GM18502 (cell line): ENCODE measurements at regions not wholly inside any gene's neighbourhood (a gene's known extent, or its start where the extent isn't known, plus 50 kb on each side); places are given as distances from the start of the nearest gene placed in this dataset.

ENCODE experiments used
- ATAC-seq: cut with Tn5 transposase; IDR thresholded peaks from one replicate; pipeline ENCODE4 v1.9.1; 2021; ENCODE audit warnings: mild to moderate bottlenecking; ENCODE audit not compliant: unreplicated experiment, poor library complexity

DNA sequence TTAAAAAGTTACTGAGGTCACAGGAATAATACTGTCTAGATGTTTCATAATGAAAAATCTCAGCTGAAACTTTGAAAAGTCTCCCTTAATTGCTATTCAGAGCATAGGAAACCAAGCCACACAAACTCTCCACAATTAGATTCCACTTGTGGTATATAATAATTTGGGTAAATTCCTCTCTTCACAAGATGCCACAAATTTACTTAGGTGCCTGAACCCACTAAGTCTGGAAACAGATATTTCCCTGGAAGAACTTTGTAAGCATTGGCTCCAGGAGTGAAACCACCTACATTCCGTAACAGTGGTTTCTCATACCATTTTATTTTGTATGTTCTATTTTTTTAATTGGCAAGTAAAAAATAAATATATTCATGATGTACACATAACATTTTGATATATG lies 493.4 kb downstream of the SEMA3D start:
- ATAC-seq: no peak

DNA sequence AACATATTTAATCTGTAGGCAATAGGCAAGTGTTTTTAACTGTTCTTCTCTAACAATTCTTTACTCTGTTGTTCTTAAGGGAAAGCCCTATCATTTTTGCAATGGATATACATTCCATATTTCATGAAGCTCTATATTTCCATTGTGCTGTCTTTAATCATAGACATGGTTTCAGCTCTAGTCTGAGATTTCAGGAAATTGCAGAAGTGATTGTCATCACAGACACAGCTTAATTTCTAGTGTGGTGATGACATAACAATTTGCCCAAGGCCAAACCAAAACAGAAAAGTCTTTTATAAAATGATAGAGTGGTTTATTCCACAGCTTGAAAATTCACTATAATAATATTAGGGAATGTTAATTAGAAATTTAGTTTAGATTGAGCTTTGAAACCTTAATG lies 494.1 kb upstream of the SEMA3A start:
- ATAC-seq: no peak

DNA sequence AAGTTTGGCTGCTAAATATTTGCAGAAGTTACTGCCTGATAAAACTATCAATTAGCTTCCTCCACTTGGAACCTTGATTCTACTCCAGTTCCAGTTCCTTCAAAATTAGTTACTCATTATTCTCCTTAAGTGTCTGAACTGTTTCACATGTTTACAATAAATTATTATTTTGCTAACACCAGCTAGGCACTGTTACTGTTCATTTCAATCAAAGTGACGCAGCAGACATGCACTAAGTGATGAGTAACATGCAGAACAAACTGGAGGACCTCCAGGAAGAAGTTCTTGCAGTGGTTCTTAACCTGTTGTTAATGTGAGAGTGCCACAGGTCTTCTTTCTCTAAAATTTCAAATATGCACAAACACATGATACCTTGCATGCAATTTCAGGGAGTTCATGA lies 491.8 kb upstream of the SEMA3A start:
- no peak for ATAC-seq

DNA sequence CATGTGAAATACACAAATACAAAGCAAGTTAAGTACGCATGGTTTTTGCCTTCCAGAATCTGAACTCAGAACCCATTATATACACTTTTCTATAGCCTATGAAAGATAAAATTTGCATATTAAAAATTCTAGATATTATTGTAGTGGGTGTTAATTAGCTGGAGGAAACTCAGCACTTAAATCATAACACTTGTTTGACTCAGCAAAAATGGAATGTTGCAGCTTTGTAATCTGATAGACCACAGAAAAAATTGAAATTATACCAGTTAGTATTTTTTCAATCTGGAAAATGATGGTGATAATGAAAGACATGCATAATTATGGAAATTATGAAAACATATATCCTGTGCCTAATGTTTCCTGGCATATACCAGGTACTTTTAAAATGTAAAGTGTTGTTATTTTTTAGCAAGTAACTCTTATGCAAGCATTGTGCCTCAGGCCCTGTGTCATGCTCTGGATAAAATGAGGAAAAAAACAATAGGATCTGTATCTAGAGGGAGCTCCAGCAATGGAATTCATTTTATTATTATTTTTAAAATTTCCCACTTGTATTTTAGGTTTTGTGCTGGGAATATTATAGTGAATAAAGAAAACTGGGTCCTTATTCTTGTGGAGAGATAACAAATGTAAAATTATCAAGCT lies 490.4 kb upstream of the SEMA3A start:
- no peak for ATAC-seq

DNA sequence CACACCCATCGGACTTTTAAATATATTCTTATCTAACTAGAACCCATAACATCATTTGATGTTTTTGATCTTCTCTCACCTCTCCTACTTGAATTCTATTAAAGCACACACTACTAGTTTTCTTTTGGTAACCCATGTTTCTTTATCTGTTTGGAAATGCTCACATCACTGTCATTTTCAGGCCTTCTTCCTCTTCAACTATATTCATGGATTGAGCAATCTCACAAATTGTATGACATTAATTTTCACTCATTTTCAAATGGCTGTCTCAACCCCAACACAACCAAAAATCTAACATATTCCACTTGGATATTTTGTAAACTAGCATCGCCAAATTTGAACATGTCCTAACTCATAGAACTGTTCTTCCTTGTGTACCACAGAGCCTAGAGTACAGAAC lies 488.0 kb upstream of the SEMA3A start:
- ATAC-seq: no peak

DNA sequence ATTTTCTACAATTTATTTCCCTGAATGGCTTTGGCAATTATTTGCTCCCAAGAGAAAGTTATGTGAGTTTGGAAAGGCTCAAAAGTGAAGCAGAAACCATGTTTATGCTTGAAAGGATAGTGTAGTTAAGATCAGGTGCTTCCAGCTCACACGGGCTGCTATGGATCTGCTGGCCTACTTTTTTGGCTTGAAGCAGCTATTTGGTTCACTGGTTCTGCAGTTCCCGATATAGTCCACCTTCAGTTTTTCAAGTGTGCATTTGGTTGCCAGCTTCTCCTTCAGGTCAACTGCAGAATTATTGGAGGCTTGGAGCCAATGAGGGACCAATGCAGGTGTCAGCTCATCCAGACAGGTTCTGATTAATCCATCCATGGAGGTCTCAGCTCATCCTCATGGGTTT lies 484.3 kb upstream of the SEMA3A start:
- ATAC-seq: no peak

DNA sequence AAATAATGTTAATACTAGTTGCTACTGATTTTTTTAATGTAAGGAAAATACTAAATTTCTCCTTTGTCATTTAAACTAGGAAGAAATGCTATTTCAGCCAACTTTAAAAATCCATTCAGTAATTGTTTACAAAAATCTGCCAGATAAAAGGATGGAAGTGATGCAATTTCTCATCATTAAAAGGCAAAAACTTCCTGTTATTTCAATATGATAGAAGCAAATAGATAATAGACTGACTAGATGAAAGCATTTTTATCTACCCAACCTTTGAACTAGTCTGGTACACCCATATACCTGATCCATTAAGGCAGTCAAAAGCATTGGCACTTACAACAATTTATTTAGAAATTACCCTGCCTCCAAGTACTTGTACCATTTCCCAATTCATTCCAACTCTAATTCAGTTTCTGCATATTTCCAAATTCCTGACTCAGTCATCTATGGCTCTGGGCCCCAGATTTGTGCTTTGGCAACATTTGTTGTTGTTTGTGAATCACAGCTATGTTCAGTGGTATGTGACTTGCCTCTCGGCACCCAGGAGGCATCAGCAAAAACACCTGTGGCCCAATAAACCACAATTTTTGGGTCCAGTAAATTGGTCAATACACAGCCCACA lies 482.6 kb upstream of the SEMA3A start:
- ATAC-seq: no peak

DNA sequence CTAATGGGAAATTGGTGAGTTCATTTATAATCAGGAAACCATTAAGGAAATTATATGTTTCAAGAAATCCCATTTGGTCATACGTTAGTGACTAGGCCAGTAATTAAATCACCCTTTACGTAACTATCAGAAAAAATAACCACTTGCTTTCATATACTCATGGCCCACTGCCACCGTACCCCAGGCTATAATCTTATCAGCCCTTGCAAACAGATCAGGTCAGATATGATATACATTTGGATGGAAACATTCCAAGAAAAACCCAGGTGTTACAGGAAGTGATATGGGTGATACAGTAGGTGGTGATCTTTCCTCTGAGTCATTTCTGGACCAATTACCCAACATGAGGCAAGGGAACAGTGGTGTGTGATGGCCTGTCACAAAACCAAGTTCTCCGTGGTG lies 481.0 kb upstream of the SEMA3A start:
- ATAC-seq: no peak

DNA sequence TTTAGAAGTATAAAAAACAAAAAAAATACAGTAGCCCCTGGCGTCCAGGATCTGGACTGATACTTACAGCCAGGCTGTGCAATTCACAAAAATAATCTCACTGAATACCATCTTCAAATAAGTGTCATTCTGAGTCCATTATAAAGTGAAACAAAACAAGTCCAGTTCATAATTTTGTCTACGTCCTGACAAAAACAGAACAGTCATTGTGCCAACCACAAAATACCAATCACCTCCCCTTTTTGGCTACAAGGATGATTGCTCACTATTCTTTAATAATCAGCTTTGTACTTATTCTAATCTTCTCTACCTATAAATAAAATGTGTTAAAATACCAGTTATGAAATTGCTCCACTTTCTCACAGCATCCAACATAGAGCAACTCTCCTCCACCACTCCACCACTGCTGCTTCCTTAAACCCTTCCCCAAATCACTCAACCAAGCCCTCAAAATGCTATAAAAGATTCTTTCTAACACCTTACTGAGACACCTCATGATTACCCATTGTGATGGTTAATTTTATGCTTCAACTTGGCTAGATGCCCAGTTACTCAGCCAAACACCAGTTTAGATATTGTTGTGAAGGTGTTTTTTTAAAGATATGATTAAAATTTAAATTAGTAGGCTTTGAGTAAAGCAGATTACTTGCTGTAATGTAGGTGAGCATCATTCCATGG lies 479.8 kb upstream of the SEMA3A start:
- no peak for ATAC-seq

DNA sequence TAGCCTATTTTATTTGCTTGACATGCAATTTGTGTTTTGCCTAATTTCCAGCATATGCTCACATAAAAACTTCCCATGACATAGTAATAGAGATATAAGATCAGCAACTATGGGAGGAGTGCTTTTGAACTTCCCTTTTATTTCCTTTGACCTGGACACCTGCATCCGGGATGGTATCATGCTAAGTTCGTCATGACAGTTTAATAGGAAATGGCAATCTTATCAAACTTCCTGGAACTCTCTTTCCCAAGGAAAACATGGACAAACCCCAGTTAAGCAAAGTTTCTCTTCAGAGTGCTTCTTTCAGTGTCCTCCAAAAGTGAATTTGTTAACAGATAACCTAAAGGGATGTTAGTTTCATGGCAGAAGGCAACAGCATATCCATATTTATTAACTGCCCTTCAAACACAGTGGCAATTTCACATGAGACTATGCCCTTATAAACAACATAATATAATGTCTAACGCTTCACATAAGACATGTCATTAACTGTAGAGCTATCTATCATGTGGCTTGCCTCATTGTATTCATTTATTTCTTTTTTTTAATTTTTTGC lies 474.7 kb upstream of the SEMA3A start:
- no peak for ATAC-seq

DNA sequence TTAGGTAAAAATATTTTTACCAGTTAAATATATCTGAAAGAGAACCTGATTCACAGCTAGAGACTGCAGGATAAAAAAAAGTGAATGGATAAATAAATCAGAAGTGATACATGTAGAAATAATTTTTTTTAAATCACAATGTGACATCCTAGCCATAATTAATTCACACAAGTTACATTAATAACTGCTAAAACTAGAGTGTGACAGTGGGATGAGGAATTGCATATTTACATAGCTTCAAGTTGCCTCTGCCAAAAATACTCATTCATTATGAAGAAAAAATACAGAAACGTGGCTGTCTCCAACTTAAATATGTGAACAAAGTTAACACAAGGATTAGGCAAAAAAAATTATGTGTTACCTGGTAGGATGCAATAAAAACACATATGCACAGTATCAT lies 473.5 kb upstream of the SEMA3A start:
- ATAC-seq: no peak

DNA sequence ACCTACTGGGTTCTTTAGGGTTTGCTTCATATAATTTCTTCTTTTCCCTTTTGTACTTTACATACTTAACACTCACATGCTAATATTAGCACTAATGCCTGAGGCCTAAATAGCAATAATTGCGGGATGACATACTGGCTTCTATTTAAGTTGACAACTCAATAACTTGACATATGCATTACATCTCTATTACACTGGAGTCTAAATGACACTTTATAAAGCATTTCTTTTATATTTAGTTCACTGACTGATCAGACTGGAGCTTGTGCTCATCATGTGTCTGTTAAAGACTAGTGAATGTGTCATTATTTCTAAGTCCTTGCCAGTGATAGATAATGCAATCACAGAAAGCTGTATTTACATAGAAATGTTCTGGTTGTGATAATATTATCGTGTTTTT lies 472.1 kb upstream of the SEMA3A start:
- no peak for ATAC-seq

DNA sequence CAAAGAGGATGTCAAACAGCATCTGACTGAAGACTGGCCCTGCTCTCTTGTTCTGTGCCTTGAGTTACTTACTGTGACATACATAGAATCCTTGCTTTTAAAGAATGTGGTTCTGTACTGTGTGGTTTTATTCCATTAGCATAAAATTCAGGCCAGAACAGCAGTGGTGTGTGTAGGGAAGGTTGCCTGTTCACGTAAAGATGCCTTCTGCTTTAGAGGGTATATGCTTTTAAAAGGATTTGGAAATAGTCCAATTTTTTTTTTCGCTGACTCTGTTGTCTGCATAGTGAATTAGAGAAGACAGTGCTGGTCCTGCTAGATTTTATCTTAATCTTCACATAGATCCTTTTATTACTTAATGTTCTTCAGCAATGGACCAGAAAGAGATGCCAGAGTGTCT lies 470.8 kb upstream of the SEMA3A start:
- no peak for ATAC-seq

DNA sequence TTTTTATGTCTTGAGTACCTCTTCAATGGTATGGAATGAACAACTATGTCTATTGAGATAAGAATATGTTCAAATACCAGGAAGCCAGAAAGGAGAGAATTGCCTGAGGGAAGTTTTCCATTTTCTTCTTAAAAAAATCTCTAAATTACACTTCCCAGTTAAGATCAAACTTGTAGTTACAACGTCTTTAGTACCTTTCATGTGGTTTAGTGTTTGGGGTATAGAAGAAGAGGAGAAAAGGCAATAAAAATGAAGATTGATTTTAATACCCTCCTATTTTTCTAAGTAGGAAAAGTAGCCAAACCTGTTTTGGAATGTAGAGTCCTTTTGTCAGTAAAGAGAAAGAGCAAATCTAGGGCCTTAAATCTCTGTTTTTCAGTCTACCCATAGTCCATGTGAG lies 470.0 kb upstream of the SEMA3A start:
- no peak for ATAC-seq

DNA sequence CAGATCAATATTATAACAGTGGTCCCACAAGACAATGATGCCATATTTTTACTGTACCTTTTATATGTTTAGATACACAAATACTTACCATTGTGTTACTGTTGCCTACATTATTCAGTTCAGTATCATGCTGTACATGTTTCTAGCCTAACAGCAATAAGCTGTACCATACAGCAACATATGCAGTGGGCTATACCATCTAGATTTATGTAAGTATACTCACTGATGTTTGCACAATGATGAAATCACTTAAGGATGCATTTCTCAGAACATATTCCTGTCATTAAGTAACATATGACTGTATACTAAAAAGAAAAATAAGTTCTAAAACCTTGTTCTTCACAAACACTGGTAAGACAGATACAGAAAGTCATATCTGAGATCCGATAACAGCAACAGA lies 468.6 kb upstream of the SEMA3A start:
- ATAC-seq: no peak

DNA sequence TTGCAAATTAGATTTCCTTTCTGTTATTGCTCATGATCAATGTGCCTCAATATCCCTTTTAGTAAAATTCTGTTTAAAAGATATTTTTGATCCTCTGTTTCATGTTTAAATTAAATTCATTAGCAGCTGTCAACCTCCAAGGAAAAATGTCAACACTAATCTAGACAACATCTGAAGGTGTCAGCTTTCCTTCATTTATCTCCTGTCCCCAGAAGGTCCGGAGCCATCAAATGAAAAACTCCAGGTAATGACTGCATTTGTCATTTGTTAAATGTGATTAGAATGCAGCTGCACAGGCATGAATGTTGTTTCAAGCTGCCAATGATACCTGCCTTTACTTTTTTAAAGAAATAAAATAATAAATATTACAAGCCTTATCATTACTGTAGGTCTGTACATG lies 463.7 kb upstream of the SEMA3A start:
- no peak for ATAC-seq

DNA sequence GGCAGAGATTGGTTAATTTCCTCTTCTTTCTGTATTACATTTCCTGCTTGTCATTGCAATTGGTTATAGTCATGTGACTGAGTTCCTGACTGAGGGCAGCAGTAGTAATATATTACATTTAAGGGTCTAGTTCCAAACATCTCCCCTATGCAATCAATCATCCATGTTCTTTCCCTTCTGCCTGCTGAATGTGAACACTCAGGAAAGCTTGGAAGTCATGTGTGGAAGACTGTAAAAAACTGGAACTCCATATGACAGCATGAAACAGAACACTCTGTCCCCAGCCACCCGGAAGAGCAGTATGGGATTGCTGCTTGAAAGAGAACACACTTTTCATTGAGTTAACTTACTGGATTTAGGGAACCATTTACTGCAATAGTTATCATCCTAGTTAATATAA lies 459.7 kb upstream of the SEMA3A start:
- ATAC-seq: no peak

DNA sequence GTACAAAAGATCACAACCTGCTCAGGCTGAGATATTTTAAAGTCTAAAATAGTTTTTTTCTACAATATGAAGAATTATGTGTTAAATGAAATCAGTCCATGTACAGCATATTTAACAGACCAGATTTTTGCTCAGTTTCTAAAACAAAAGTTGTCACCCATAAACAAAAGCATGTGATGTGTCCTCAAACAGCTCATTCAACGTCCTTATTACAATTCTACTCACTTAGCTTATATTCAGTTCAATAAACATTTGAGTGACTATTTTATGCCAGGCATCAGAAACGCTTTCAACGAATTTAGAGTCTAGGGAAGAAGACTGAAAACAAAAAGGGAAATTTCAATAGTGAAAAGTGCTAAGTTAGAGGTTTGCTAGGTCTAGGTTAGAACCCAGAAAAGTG lies 457.3 kb upstream of the SEMA3A start:
- no peak for ATAC-seq

DNA sequence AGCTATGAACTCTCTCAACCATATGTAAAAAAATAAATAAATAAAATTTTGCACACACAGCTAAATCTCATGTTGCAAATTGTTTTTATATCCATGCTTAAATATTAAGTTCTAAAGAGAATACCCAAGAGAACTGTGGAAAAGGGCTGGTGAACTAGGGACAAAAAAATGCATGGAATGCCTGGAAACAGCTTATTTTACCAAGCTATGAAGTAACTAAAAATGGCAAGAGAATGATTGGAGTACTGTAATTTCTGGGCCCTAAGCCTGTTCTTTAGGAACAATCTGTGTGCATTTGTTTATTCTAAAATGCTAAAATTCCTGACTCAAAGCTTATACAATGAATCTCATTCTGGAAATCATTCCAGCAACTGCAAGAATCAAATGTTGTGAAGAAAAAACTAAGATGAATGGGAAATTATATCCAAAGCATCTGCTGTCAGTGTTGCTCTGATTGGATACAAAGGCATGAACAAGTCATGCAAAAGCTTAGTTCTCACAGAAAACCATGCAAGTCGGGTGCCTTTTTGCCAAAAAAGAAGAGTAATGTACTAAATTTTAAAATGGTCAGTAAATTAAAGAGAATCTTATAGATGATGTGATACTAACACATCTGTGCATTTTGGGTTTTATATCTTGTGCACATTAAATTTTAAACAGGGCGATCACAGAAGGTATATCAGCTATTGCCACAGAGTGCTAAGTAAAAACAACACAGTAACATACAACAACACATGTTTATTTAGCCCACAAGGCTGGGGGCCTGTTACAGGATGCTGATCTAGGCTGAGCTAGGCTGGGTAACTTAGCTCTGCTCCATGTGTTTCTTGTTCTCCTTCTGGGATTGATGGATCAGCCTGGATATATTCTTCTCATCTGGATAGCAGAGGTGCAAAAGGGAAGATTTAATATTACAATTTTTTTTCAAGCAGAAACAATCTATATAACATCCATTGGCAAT lies 453.5 kb upstream of the SEMA3A start:
- ATAC-seq: no peak

DNA sequence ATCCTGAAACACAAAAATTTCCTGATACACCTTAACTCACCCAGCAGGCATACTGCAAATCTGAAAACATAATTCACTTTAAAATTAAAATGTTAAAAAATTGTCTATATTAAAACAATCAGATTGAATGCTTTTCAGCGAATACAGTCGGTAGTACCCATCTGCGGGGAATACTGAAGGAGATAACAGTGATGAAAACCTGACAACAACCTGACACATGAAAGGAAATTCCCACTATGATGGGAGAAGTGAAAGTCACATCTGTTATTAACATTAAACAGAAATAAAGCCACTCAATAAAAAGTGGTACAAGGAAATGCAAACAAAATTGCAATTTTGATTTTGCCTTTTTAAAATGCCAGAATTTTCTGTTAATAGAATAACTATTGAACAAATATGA lies 448.0 kb upstream of the SEMA3A start:
- ATAC-seq: no peak

DNA sequence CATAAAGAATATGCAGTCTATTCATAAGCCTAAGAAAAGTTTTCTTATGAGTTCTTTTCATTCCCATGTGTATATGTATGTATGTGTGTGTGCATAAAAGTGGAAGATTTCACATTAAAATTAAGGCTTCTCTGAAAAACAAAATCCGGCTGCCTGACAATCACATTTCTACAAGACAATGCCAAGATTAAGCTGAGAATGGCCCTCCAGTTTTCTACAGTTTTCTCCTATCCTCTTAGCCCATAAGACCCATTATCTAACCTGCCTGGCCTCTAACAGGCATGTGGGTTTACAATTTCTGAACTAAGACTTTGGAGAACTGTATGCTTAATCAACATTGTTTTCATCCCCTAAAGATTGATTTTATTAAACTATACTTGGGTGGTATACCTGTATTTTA lies 446.0 kb upstream of the SEMA3A start:
- no peak for ATAC-seq
